Stomach smooth muscle (tissue), 2 donors: ENCODE measurements at regions not wholly inside any gene's neighbourhood (a gene's known extent, or its start where the extent isn't known, plus 50 kb on each side); places are given as distances from the start of the nearest gene placed in this dataset.
"Not testable (repeated sequence)": the region's sequence is repeated elsewhere in the genome, so short reads cannot be mapped to it uniquely, and the experiment has no call there.

Experiments used
- H3K27ac ChIP-seq: one replicate; pipeline ENCODE4 v1.7.0; 2013; ENCODE audit warnings: mild to moderate bottlenecking, low read length, inconsistent platforms
- H3K27me3 ChIP-seq, 2 donors: one replicate each; pipeline ENCODE4 v1.7.0; 2013; ENCODE audit warnings: low read length in 2 of 2; ENCODE audit not compliant: insufficient read depth in 2 of 2, control insufficient read depth in 1 of 2
- H3K36me3 ChIP-seq, 2 donors: one replicate each; pipeline ENCODE4 v1.7.0; 2013; ENCODE audit warnings: low read length in 2 of 2; ENCODE audit not compliant: control insufficient read depth in 2 of 2, insufficient read depth in 2 of 2
- H3K4me1 ChIP-seq: one replicate; pipeline ENCODE4 v1.7.0; 2013; ENCODE audit warnings: low read length; ENCODE audit not compliant: control insufficient read depth, insufficient read depth
- H3K4me3 ChIP-seq, 2 donors: one replicate each; pipeline ENCODE4 v1.7.0; 2013; ENCODE audit warnings: low read length in 2 of 2
- H3K9ac ChIP-seq, 2 donors: one replicate each; pipeline ENCODE4 v1.7.0; 2013; ENCODE audit warnings: low read length in 2 of 2, mild to moderate bottlenecking in 1 of 2
- H3K9me3 ChIP-seq, 2 donors: one replicate each; pipeline ENCODE4 v1.7.0; 2013; ENCODE audit warnings: low read length in 2 of 2; ENCODE audit not compliant: control insufficient read depth in 2 of 2
- donor health status: healthy.
- donor health status: Pancreatic carcinoma.

DNA sequence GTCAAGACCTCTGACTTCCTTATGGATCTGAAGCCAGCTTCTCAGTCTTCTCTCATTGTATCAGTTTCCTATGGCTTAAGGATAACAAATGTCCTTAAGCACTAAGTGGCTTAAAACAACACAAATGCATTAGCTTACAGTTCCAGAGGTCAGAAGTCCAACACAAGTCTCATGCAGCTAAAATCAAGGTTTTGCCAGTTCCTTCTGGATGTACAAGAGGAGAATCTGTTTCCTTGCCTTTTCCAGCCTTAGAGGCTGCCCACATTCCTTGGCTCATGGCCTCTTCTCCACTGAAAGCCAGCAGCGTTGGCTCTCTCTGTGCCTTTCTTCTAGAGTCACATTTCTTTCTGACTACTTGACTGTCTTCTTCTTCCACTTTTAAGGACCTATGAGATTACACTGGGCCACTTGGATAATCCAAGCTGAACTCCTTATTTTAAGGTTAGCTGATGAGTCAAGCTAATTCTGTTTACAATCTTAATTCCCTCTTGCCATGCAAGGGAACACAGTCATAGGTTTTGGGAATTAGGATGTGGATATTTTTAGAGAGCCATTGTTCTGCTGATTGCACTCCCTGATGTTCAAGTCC lies 179.0 kb downstream of the BCAS1 start:
- no peak overlapping the region for H3K27ac ChIP-seq
- H3K4me3 ChIP-seq: no peak overlapping the region
- no peaks in the 10 kb centered on the region for H3K4me1 ChIP-seq
- H3K27me3 ChIP-seq: no peaks in the 10 kb centered on the region
- H3K9ac ChIP-seq: no peak overlapping the region
- peaks cover 0 to 7% of the 10 kb centered on the region in 2 donors for H3K9me3 ChIP-seq
- H3K36me3 ChIP-seq: no peaks in the 10 kb centered on the region

DNA sequence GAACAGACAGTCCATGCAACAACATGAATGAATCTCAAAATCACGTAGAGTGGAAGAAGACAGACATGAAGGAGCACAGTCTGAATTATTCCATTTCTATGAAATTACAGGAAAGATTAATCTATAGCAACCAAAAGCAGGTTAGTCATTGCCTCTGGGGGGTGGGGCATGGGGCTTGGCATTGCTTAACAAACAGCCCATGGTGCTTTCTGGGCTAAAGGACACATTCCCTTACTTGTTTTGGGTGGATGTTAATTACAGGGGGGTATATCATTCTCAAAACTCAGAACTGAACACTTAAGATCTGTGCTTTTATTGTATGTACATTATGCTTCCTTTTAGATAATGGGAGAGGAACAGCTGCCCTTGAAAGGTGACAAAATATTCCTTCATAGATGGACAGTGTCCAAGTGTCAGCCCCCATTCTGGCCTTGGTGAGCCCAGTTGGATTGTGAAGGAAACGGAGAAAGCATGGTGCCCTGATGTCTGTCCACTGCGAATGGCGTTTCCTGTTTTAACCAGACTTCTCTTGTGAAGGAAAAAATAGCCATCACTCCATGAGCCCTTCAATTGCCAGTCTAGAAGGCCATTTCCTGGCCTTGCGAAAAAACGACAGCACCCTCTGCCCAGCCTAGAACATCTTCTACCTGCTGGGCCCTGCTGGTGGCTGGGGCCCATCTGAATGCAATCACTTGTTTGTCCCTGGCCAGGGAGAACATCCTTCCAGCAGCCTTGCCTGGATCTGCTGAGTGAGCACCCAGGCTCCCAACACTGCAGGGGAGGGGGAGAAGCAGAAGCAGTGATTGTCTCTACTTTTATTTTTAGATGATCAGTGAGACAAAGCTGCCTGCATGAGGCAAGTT lies 179.7 kb downstream of the BCAS1 start:
- Histone ChIP-seq H3K9me3 (peaks cover 0 to 7% of the 10 kb centered on the region in 2 donors), H3K27ac (no peak overlapping the region), H3K27me3 (no peaks in the 10 kb centered on the region), H3K36me3 (no peaks in the 10 kb centered on the region), H3K4me3 (no peak overlapping the region), H3K4me1 (no peaks in the 10 kb centered on the region), H3K9ac (no peak overlapping the region)

DNA sequence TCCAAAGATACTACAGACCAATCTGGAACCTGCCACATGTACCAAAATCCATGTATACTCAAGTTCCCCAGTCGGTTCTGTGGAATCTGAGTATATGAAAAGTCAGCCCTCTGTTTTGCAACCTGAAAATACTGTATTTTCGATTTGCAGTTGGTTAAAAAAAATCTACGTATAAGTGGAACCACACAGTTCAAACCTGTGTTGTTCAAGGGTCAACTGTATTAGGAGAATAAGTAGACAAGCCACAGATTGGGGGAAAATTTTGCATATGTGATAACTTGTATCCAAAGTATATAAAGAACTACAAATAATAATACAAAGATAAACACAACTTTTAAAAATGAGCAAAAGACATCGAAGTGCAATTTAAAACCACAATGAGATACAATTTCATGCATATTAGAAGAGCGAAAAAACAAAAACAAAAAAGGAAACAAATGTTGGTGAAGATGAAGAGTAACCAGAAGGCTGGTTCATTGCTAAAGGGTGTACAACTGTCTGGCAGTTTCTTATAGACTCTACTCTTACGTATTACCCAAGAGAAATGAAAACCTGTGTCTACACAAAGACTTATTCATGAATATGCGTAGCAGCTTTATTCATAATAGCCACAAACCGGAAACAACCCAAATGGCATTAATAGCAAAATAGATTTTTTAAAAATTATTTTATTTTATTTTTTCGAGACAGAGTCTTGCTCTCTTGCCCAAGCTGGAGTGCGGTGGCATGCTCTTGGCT lies 180.8 kb downstream of the BCAS1 start:
- Histone ChIP-seq H3K4me1 (no peaks in the 10 kb centered on the region), H3K4me3 (no peak overlapping the region), H3K9me3 (peaks cover 0 to 7% of the 10 kb centered on the region in 2 donors), H3K27me3 (no peaks in the 10 kb centered on the region), H3K36me3 (no peaks in the 10 kb centered on the region), H3K27ac (no peak overlapping the region), H3K9ac (no peak overlapping the region)

DNA sequence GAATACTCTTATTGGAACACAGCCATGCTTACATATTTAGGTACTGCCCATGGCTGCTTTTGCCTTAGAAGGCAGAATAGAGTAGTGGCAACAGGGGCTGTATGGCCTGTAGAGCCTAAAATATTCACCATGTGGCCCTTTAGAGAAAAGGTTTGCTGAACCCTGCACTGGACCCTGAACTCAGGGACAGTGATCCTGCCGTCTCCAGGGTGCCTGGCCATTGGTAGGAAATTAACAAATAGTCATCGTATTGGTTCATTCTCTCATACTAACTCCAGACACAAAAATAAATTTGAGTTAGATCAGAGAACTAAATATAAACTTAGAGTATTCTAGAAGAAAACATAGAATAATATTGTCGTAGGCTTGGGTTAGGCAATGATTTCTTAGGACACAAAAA lies 181.4 kb downstream of the BCAS1 start:
- no peak overlapping the region for H3K27ac ChIP-seq
- peaks cover 0 to 7% of the 10 kb centered on the region in 2 donors for H3K9me3 ChIP-seq
- H3K36me3 ChIP-seq: no peaks in the 10 kb centered on the region
- H3K4me3 ChIP-seq: no peak overlapping the region
- no peaks in the 10 kb centered on the region for H3K27me3 ChIP-seq
- H3K4me1 ChIP-seq: no peaks in the 10 kb centered on the region
- H3K9ac ChIP-seq: no peak overlapping the region

DNA sequence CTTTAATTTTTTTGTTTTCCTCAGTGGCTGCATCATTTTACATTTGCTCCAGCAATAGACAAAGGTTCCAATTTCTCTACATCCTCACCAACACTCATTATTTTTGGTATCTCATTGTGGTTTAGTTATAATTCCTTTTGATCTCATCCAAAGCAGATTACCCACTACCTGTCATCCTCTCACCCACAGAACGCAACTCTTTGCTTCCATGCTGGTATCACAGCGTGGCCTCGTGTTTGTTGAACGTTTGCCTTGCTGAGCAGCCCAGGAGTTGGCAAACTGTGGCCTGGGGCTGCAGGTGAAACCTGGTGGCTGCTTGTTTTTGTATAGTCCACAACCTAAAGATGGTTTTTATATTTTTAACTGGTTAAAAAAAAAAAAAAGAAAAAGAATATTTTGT lies 181.9 kb downstream of the BCAS1 start:
- Histone ChIP-seq H3K9me3 (peaks cover 0 to 7% of the 10 kb centered on the region in 2 donors), H3K27me3 (no peaks in the 10 kb centered on the region), H3K27ac (no peak overlapping the region), H3K9ac (no peak overlapping the region), H3K36me3 (no peaks in the 10 kb centered on the region), H3K4me1 (no peaks in the 10 kb centered on the region), H3K4me3 (no peak overlapping the region)

DNA sequence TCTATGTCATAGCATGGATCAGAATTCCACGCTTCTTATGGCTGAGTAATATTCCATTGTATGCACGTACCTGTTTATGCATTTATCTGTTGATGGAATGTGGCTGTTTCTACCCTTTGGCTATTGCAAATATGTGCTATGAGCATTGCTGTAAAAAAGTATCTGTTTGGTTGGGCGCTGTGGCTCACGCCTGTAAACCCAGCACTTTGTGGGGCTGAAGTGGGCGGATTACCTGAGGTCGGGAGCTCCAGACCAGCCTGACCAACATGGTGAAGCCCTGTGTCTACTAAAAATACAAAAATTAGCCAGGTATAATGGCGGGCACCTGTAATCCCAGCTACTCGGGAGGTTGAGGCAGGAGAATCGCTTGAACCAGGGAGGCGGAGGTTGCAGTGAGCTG lies 182.4 kb downstream of the BCAS1 start:
- no peak overlapping the region for H3K9ac ChIP-seq
- no peak overlapping the region for H3K4me3 ChIP-seq
- H3K27me3 ChIP-seq: no peaks in the 10 kb centered on the region
- peaks cover 0 to 7% of the 10 kb centered on the region in 2 donors for H3K9me3 ChIP-seq
- no peak overlapping the region for H3K27ac ChIP-seq
- H3K4me1 ChIP-seq: no peaks in the 10 kb centered on the region
- no peaks in the 10 kb centered on the region for H3K36me3 ChIP-seq

DNA sequence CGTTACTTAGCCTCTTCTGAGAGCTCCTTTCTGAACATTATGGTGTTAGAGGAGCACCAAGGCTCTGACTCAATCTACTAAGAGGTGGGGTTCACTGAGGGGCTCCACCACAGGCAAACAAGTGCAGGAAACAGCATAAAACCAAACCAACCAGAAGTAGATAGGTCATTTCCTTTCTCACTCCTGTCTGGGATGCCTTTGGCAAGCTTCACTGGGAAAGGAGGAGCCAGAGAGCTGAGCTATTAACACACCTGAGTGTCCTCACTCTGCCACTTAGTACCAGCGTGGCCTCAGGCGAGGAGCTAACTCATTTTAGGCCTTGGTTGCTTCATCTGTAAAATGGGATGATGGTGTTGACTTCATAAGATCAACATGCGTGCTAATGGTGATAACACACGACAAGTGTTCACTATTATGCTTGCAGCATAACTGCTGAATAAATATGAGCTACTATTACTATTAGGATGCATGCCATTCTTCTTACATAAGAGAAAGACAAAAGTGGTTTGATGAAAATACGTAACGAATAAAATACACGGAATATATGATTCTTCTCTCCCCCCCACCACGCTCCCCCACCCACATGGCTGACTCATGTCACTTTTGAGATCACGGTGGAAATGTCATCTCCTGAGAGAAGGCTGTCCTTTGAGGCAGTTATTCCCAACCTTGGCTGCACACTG lies 185.4 kb downstream of the BCAS1 start:
- Histone ChIP-seq H3K9me3 (no peaks in the 10 kb centered on the region), H3K27me3 (no peaks in the 10 kb centered on the region), H3K4me1 (no peaks in the 10 kb centered on the region), H3K36me3 (no peaks in the 10 kb centered on the region), H3K27ac (no peak overlapping the region), H3K9ac (no peak overlapping the region), H3K4me3 (no peak overlapping the region)

DNA sequence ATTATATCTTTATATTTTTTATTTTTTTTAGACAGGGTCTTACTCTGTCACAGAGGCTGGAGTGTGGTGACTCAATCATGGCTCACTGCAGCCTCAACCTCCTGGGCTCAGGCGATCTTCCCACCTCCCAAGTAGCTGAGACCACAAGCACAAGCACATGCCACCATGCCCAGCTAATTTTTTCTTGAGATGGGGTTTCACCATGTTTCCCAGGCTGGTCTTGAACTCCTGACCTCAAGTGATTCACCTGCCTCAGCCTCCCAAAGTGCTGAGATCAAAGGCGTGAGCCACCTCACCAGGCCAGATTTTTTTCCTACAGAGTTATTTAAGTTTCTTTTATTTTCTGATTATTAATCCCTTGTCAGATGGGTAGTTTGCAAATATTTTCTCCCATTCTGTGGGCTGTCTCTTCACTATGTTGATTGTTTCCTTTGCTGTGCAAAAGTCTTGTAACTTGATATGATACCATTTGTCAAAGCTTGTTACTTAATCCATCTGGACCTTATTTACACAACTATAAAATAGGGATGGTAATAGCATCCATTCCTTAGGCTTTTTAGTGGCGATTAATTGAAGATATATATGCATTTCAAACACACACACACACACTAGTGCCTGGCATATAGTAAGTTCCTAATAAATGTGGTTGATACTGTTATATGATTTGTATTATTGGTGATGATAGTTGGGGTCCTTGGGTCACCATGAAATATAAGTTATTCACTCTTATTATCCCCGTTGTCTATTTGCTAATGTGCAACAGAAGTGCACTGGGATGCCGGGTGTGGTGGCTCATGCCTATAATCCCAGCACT lies 187.1 kb downstream of the BCAS1 start:
- Histone ChIP-seq H3K9me3 (no peaks in the 10 kb centered on the region), H3K9ac (no peak overlapping the region), H3K4me1 (no peaks in the 10 kb centered on the region), H3K27me3 (no peaks in the 10 kb centered on the region), H3K36me3 (no peaks in the 10 kb centered on the region), H3K4me3 (no peak overlapping the region), H3K27ac (no peak overlapping the region)

DNA sequence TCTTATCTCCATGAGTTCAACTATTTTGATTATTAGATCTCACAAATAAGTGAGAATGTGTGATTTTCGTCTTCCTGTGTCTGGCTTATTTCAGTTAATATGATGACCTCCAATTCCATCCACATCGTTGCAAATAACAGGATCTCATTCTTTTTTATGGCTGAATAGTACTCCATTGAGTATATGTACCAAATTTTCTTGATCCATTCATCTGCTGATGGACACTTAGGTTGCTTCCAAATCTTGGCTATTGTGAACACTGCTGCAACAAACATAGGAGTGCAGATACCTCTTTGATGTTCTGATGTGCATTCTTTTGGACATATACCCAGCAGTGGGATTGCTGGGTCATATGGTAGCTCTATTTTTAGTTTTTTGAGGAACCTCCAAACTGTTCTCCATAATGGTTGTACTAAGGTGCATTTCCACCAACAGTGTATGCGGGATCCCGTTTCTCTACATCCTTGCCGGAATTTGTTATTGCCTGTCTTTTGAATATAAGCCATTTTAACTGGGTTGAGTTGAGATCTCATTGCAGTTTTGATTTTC lies 187.9 kb downstream of the BCAS1 start:
- not testable (repeated sequence) for H3K9ac ChIP-seq, H3K9me3 ChIP-seq, H3K27me3 ChIP-seq, H3K4me3 ChIP-seq, H3K36me3 ChIP-seq, H3K27ac ChIP-seq, H3K4me1 ChIP-seq

DNA sequence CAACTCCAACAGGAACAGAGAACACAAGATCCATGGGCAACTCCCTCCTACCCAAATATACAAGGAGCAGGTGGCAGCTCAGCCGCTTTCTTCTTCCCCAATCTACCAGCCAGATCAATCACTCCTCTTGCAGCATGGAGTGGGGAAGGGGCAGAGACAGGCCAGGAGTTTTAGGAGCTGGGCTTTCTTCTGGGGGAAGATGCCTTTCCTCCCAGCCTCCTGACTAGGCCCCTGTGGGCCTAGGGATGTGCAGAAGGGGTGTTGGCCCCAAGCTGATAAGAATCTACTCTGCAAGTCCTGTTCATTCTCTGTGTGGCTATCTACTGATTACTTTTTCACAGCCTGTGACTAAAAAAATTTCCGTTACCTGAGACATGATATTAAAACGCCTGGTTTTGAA lies 189.0 kb downstream of the BCAS1 start:
- no peak overlapping the region for H3K27ac ChIP-seq
- no peak overlapping the region for H3K9ac ChIP-seq
- H3K27me3 ChIP-seq: no peaks in the 10 kb centered on the region
- H3K4me3 ChIP-seq: no peak overlapping the region
- H3K36me3 ChIP-seq: no peaks in the 10 kb centered on the region
- no peaks in the 10 kb centered on the region for H3K9me3 ChIP-seq
- no peaks in the 10 kb centered on the region for H3K4me1 ChIP-seq
